GM23248 (cell line): ENCODE measurements at regions not wholly inside any gene's neighbourhood (a gene's known extent, or its start where the extent isn't known, plus 50 kb on each side); places are given as distances from the start of the nearest gene placed in this dataset.

Experiments
- DNase-seq: peaks from one replicate; pipeline ENCODE4 v3.0.0-alpha.2; 2015
- H2AFZ ChIP-seq: fragments of 200-600 bp; sonication (generic); 2 replicates; pipeline ENCODE4 v1.6.1; 2016; ENCODE audit warnings: antibody characterized with exemption
- H3F3A ChIP-seq: fragments of 200-600 bp; sonication (generic); 2 replicates; pipeline ENCODE4 v1.6.1; 2016; ENCODE audit warnings: mild to moderate bottlenecking, antibody characterized with exemption, mixed run types; ENCODE audit not compliant: insufficient read depth
- H3K27ac ChIP-seq: fragments of 200-600 bp; sonication (generic); 2 replicates; pipeline ENCODE4 v1.5.1; 2016; ENCODE audit warnings: mild to moderate bottlenecking
- H3K27me3 ChIP-seq: fragments of 200-600 bp; sonication (generic); replicated peaks from 2 replicates; pipeline ENCODE4 v1.6.1; 2016; ENCODE audit warnings: mild to moderate bottlenecking; ENCODE audit not compliant: insufficient read depth
- H3K36me3 ChIP-seq: fragments of 200-600 bp; sonication (generic); 2 replicates; pipeline ENCODE4 v1.6.1; 2016; ENCODE audit warnings: low read depth, mild to moderate bottlenecking
- H3K4me1 ChIP-seq: fragments of 200-600 bp; sonication (generic); 2 replicates; pipeline ENCODE4 v1.6.1; 2016; ENCODE audit warnings: mild to moderate bottlenecking; ENCODE audit not compliant: insufficient read depth
- H3K4me2 ChIP-seq: fragments of 200-600 bp; sonication (generic); one replicate; pipeline ENCODE4 v1.6.1; 2016; ENCODE audit warnings: mild to moderate bottlenecking; ENCODE audit not compliant: unreplicated experiment
- H3K4me3 ChIP-seq: fragments of 200-600 bp; sonication (generic); 2 replicates; pipeline ENCODE4 v1.5.1; 2016; ENCODE audit warnings: mild to moderate bottlenecking
- H3K79me2 ChIP-seq: fragments of 200-600 bp; sonication (generic); 2 replicates; pipeline ENCODE4 v1.6.1; 2016; ENCODE audit warnings: mild to moderate bottlenecking; ENCODE audit not compliant: insufficient read depth
- H3K9ac ChIP-seq: fragments of 200-600 bp; sonication (generic); 2 replicates; pipeline ENCODE4 v1.6.1; 2016; ENCODE audit warnings: mild to moderate bottlenecking
- H3K9me2 ChIP-seq: fragments of 200-600 bp; sonication (generic); 2 replicates; pipeline ENCODE4 v1.6.1; 2016; ENCODE audit warnings: mixed run types, mild to moderate bottlenecking, moderate library complexity; ENCODE audit not compliant: insufficient read depth
- H3K9me3 ChIP-seq: fragments of 200-600 bp; sonication (generic); one replicate; pipeline ENCODE4 v1.6.1; 2017; ENCODE audit warnings: low read depth
- H4K20me1 ChIP-seq: fragments of 200-600 bp; sonication (generic); 2 replicates; pipeline ENCODE4 v1.6.0; 2016; ENCODE audit not compliant: insufficient read depth
- EZH2 ChIP-seq: fragments of 200-600 bp; sonication (generic); IDR thresholded peaks from 2 replicates; pipeline ENCODE4 v1.6.1; 2018; ENCODE audit warnings: antibody characterized with exemption, mild to moderate bottlenecking; ENCODE audit not compliant: insufficient read depth, poor library complexity, severe bottlenecking
- EZH2phosphoT487 ChIP-seq: fragments of 200-600 bp; sonication (generic); IDR thresholded peaks from 2 replicates; pipeline ENCODE4 v1.6.1; 2018; ENCODE audit warnings: antibody characterized with exemption, moderate library complexity, mild to moderate bottlenecking, low read depth; ENCODE audit not compliant: insufficient read depth
- WGBS, 2 experiments: methylation state at CpG; one replicate each; pipeline ENCODE4 v1.1.6; 2015 to 2017; ENCODE audit warnings: low lambda C conversion rate in 2 of 2, low coverage in 1 of 2; ENCODE audit errors: missing lambda C conversion rate in 2 of 2; 5-methylcytosine and 5-hydroxymethylcytosine counted together
- in situ Hi-C: fragments of 300-500 bp; cut with MboI; formaldehyde crosslinking; loops from 2 replicates; pipeline ENCODE4 v1.15.0; 2020

DNA sequence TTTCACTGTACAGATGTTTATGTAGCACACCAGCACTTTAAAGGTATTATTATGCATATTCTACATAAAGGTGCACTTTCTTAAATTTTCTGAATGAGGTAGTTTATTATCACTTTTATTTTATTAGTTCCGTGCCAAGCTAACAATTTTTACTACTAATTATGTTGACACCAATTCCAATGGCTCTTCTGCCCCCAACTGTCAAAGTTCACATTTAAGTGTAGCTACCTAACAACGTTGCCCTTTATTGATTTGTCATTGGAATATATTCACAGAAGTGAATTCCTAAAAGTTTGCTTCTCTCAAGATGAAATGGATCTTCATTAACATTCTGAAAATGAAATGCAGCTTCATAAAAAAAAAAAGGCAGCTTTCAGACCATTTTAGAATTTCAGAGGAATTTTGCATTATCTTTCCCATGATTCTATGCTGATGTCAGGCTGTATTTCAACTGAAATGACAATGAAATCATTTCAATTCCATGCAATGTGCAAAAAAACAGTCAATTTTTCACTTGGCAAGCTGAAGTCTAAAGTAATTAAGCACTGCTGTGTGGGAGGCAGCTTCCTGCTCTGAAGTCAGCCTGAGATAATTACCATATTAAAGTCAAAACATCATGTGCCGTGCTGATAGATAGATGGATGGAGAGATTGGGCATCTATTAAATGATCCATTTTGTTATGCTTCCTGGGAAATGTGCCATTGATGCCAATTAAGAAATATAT is 229.2 kb downstream of the TTLL7 start:
- H3K9ac ChIP-seq = no peak overlapping the region
- WGBS, 2 experiments = 27 to 32% methylated on average over 3 of the region's 3 CpGs
- H4K20me1 ChIP-seq = no peaks in the 10 kb centered on the region
- no peak overlapping the region for H2AFZ ChIP-seq
- DNase-seq = no peak
- no peaks in the 10 kb centered on the region for H3K4me1 ChIP-seq
- no peaks in the 10 kb centered on the region for H3K36me3 ChIP-seq
- in situ Hi-C loops = no loop called here
- no peak overlapping the region for H3K4me2 ChIP-seq
- no peaks in the 10 kb centered on the region for H3K9me2 ChIP-seq
- H3K79me2 ChIP-seq = no peaks in the 10 kb centered on the region
- H3F3A ChIP-seq = no peaks in the 10 kb centered on the region
- H3K27me3 ChIP-seq = peaks cover 7% of the 10 kb centered on the region; the same call in 1 of the 2 replicates
- TF ChIP-seq EZH2 (no peak), EZH2phosphoT487 (no peak)
- no peak overlapping the region for H3K4me3 ChIP-seq
- H3K9me3 ChIP-seq = no peaks in the 10 kb centered on the region
- H3K27ac ChIP-seq = no peak overlapping the region

DNA sequence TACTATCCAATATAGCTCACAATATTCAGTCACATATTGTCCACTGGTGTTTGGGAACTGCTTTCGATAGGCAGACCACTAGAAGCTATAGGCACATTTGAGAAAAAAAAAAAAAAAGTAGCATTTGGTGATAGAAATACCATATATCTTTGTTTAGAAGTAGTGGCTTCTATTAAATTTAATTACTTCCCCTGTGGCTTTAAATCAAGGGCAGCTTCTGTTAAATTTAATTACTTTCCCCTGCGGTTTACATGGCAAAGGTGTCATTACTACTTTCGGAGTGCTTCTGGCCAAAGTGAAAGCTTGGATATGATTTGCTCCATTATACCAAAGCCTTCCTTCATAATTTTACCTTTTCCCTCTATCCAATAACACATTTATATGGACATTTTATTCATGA is 229.9 kb downstream of the TTLL7 start:
- no peak for DNase-seq
- WGBS, 2 experiments = 60 to 62% methylated on average over 3 of the region's 3 CpGs
- no peaks in the 10 kb centered on the region for H3K9me3 ChIP-seq
- H3K36me3 ChIP-seq = no peaks in the 10 kb centered on the region
- H2AFZ ChIP-seq = no peak overlapping the region
- no peak overlapping the region for H3K4me3 ChIP-seq
- no peaks in the 10 kb centered on the region for H3F3A ChIP-seq
- H3K4me2 ChIP-seq = no peak overlapping the region
- H3K27ac ChIP-seq = no peak overlapping the region
- no peaks in the 10 kb centered on the region for H3K79me2 ChIP-seq
- in situ Hi-C loops = no loop called here
- TF ChIP-seq EZH2 (no peak), EZH2phosphoT487 (no peak)
- H3K4me1 ChIP-seq = no peaks in the 10 kb centered on the region
- no peaks in the 10 kb centered on the region for H3K9me2 ChIP-seq
- H4K20me1 ChIP-seq = no peaks in the 10 kb centered on the region
- no peak overlapping the region for H3K9ac ChIP-seq
- H3K27me3 ChIP-seq = peaks cover 12% of the 10 kb centered on the region; the same call in 1 of the 2 replicates

DNA sequence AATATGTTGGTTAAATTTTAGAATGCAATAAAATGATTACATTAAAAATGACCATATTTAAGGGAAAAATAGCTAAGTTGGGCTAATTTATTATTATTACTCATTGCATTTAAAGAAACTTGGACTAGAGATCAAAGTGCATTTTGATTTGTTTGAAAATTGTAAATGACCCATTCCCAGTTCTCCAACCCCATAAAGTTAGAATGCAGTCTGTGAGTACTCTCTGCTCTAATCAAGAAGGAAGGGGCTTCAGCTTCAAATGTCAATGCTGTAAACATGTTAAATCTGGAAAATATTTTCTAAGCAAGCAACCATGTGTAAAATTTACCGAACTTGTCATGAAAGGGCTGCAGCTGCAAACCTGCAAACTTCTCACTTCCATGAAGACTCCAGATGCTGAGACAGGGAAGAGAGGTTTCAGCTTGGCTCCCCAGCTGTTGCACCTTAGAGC is 232.7 kb downstream of the TTLL7 start:
- WGBS, 2 experiments = 0 to 13% methylated on average over 1 of the region's 1 CpG
- Histone ChIP-seq H3K27ac (no peak overlapping the region), H4K20me1 (no peaks in the 10 kb centered on the region), H3K9me3 (no peaks in the 10 kb centered on the region), H3K4me1 (no peaks in the 10 kb centered on the region), H3K9ac (no peak overlapping the region), H3K27me3 (peaks cover 30% of the 10 kb centered on the region; the same call in 1 of the 2 replicates), H3F3A (no peaks in the 10 kb centered on the region), H3K9me2 (no peaks in the 10 kb centered on the region), H2AFZ (no peak overlapping the region), H3K4me2 (no peak overlapping the region), H3K4me3 (no peak overlapping the region), H3K79me2 (no peaks in the 10 kb centered on the region), H3K36me3 (no peaks in the 10 kb centered on the region)
- in situ Hi-C loops = no loop called here
- no peak for DNase-seq
- no peak for TF ChIP-seq EZH2phosphoT487
- no peak for TF ChIP-seq EZH2

- H3K4me2 ChIP-seq = no peak overlapping the region
- H3K36me3 ChIP-seq = no peaks in the 10 kb centered on the region
- H3K79me2 ChIP-seq = no peaks in the 10 kb centered on the region
- DNase-seq = no peak
- no peaks in the 10 kb centered on the region for H3K9me2 ChIP-seq
- H4K20me1 ChIP-seq = no peaks in the 10 kb centered on the region
- peaks cover 30% of the 10 kb centered on the region; the same call in 1 of the 2 replicates for H3K27me3 ChIP-seq
- in situ Hi-C loops = no loop called here
- no peak for TF ChIP-seq EZH2
- TF ChIP-seq EZH2phosphoT487 = no peak
- WGBS, 2 experiments = 18 to 20% methylated on average over 3 of the region's 3 CpGs
- no peaks in the 10 kb centered on the region for H3K9me3 ChIP-seq
- H3K9ac ChIP-seq = no peak overlapping the region
- H3K4me3 ChIP-seq = no peak overlapping the region
- no peak overlapping the region for H3K27ac ChIP-seq
- H3F3A ChIP-seq = no peaks in the 10 kb centered on the region
- no peaks in the 10 kb centered on the region for H3K4me1 ChIP-seq
- no peak overlapping the region for H2AFZ ChIP-seq
Observed at GRCh38 chr1:83765125-83765524, 233.8 kb downstream of the TTLL7 start.
